ENCODE measurements at regions not wholly inside any gene's neighbourhood (a gene's known extent, or its start where the extent isn't known, plus 50 kb on each side); places are given as distances from the start of the nearest gene placed in this dataset.

GRCh38 chr5:158108177-158108576 is 249.2 kb upstream of the CLINT1 start:
- TF ChIP-seq CTCF (conservative IDR thresholded peaks at IDR 0.05 in 1 of 2, IDR thresholded peaks at IDR 0.05 in 1 of 2; ENCODE audit: extremely low read depth in 1 of 2, insufficient read depth in 1 of 2, low read depth in 1 of 2, low read length in 2 of 2): no peak
- no peak for TF ChIP-seq EZH2 (IDR thresholded peaks at IDR 0.05; ENCODE audit: borderline replicate concordance, low read length)
